SK-N-SH (cell line): ENCODE measurements at regions not wholly inside any gene's neighbourhood (a gene's known extent, or its start where the extent isn't known, plus 50 kb on each side); places are given as distances from the start of the nearest gene placed in this dataset.

ENCODE experiments used
- CTCF ChIA-PET: fragments of 300-600, 350-600 bp; formaldehyde crosslinking; extraction: SDS; loops from one replicate; lab custom pipeline; 2021; lab: Yijun Ruan, JAX
- POLR2A ChIA-PET: fragments of 350-600 bp; sonication (Branson Sonifier 250); formaldehyde crosslinking; extraction: SDS; loops from one replicate; lab custom pipeline; 2020; ENCODE audit warnings: antibody characterized with exemption, inconsistent platforms; lab: Yijun Ruan, JAX
- DNase-seq: peaks from one replicate; pipeline ENCODE4 v3.0.0; 2012
- H2AFZ ChIP-seq: fragments of 200-600 bp; sonication (generic); 2 replicates; pipeline ENCODE4 v1.8.1; 2016; ENCODE audit warnings: antibody characterized with exemption, mild to moderate bottlenecking, low read depth
- H3F3A ChIP-seq: fragments of 200-600 bp; sonication (generic); replicated peaks from 2 replicates; pipeline ENCODE3; 2016; ENCODE audit warnings: antibody characterized with exemption, mild to moderate bottlenecking; ENCODE audit not compliant: insufficient read depth
- H3K27ac ChIP-seq, 2 experiments: fragments of 200-500 bp in 1 of 2; fragments of 200-600 bp in 1 of 2; sonication (Bioruptor generic) in 1 of 2; sonication (generic), shearing (Covaris generic) in 1 of 2; 2 replicates each; pipeline versions ENCODE4 v1.5.1 to v1.6.1; 2014 to 2016; ENCODE audit warnings: low read depth in 2 of 2, inconsistent platforms in 1 of 2, low read length in 1 of 2, mild to moderate bottlenecking in 1 of 2, mixed read lengths in 1 of 2
- H3K27me3 ChIP-seq: fragments of 200-600 bp; sonication (generic), shearing (Covaris generic); 2 replicates; pipeline ENCODE4 v1.6.1; 2016; ENCODE audit warnings: mixed run types; ENCODE audit not compliant: insufficient read depth
- H3K36me3 ChIP-seq, 2 experiments: fragments of 200-500 bp in 1 of 2; fragments of 200-600 bp in 1 of 2; sonication (Bioruptor generic) in 1 of 2; sonication (generic) in 1 of 2; replicated peaks in 1 of 2; 2 replicates each; pipeline versions ENCODE3 to v1.5.1; 2014 to 2016; ENCODE audit warnings: low read length in 1 of 2, mild to moderate bottlenecking in 1 of 2; ENCODE audit not compliant: insufficient read depth in 2 of 2, control insufficient read depth in 1 of 2
- H3K4me1 ChIP-seq, 2 experiments: fragments of 200-500 bp in 1 of 2; fragments of 200-600 bp in 1 of 2; sonication (Bioruptor generic) in 1 of 2; sonication (generic), shearing (Covaris generic) in 1 of 2; 2 replicates each; pipeline versions ENCODE4 v1.5.1 to v1.6.1; 2014 to 2016; ENCODE audit warnings: low read depth in 1 of 2, low read length in 1 of 2, mixed run types in 1 of 2; ENCODE audit not compliant: insufficient read depth in 2 of 2, control insufficient read depth in 1 of 2
- H3K4me2 ChIP-seq: fragments of 200-600 bp; sonication (generic), shearing (Covaris generic); 2 replicates; pipeline ENCODE4 v1.6.1; 2017; ENCODE audit warnings: mixed run types
- H3K4me3 ChIP-seq, 2 experiments: fragments of 200-500 bp in 1 of 2; fragments of 200-600 bp in 1 of 2; sonication (Bioruptor generic) in 1 of 2; sonication (generic), shearing (Covaris generic) in 1 of 2; 2 replicates each; pipeline versions ENCODE4 v1.5.1 to v1.8.1; 2014 to 2016; ENCODE audit warnings: low read depth in 2 of 2, inconsistent platforms in 1 of 2, low read length in 1 of 2, mild to moderate bottlenecking in 1 of 2, mixed read lengths in 1 of 2, moderate library complexity in 1 of 2
- H3K79me2 ChIP-seq: fragments of 200-600 bp; sonication (generic); 2 replicates; pipeline ENCODE4 v1.8.1; 2017; ENCODE audit warnings: mild to moderate bottlenecking; ENCODE audit not compliant: insufficient read depth
- H3K9ac ChIP-seq: fragments of 200-600 bp; sonication (generic); 2 replicates; pipeline ENCODE4 v1.6.1; 2017; ENCODE audit warnings: mixed run types
- H3K9me2 ChIP-seq: fragments of 200-600 bp; sonication (generic); 2 replicates; pipeline ENCODE4 v1.6.1; 2017; ENCODE audit warnings: mixed run types
- H3K9me3 ChIP-seq: fragments of 200-600 bp; sonication (generic); 2 replicates; pipeline ENCODE4 v1.6.1; 2017; ENCODE audit warnings: mixed run types, mild to moderate bottlenecking, moderate library complexity
- H4K20me1 ChIP-seq: fragments of 200-600 bp; sonication (generic); 2 replicates; pipeline ENCODE4 v1.6.1; 2017; ENCODE audit warnings: mild to moderate bottlenecking, mixed run types; ENCODE audit not compliant: insufficient read depth
- CHD2 ChIP-seq: fragments of 150-350 bp; IDR thresholded peaks from 2 replicates; pipeline ENCODE4 v1.6.1; 2018; ENCODE audit warnings: low read length; ENCODE audit not compliant: partially characterized antibody
- ELF1 ChIP-seq: IDR thresholded peaks from 2 replicates; pipeline ENCODE4 v1.4.0; 2012
- EP300 ChIP-seq, 2 experiments: IDR thresholded peaks; 2 replicates each; pipeline versions ENCODE4 v1.4.0 to v1.6.1; 2012; ENCODE audit warnings: borderline replicate concordance in 1 of 2, low read depth in 1 of 2, low read length in 1 of 2
- EZH2phosphoT487 ChIP-seq: fragments of 200-600 bp; sonication (generic); IDR thresholded peaks from 2 replicates; pipeline ENCODE4 v1.6.1; 2017; ENCODE audit warnings: low read depth, mixed run types, mild to moderate bottlenecking, antibody characterized with exemption, moderate library complexity, borderline replicate concordance
- FOXM1 ChIP-seq: IDR thresholded peaks from 2 replicates; pipeline ENCODE4 v1.4.0; 2012; ENCODE audit warnings: low read depth, mild to moderate bottlenecking
- GABPA ChIP-seq: IDR thresholded peaks from 2 replicates; pipeline ENCODE4 v1.4.0; 2012; ENCODE audit warnings: low read depth, mild to moderate bottlenecking
- GATA2 ChIP-seq: sonication (generic); formaldehyde crosslinking; IDR thresholded peaks from 2 replicates; pipeline ENCODE4 v1.5.0; 2020; ENCODE audit warnings: mild to moderate bottlenecking, missing genetic modification reagents
- JUND ChIP-seq: IDR thresholded peaks from 2 replicates; pipeline ENCODE4 v1.4.0; 2012
- MAX ChIP-seq: IDR thresholded peaks from 2 replicates; pipeline ENCODE4 v1.4.0; 2012; ENCODE audit warnings: low read depth
- MXI1 ChIP-seq: IDR thresholded peaks from 2 replicates; pipeline ENCODE4 v1.6.1; 2012; ENCODE audit warnings: mild to moderate bottlenecking, low read depth, low read length, improper control_type of control experiment
- NRF1 ChIP-seq: IDR thresholded peaks from 2 replicates; pipeline ENCODE4 v1.6.1; 2012; ENCODE audit warnings: low read depth, mild to moderate bottlenecking, low read length
- PBX3 ChIP-seq: IDR thresholded peaks from 2 replicates; pipeline ENCODE4; 2012
- RAD21 ChIP-seq: IDR thresholded peaks from 2 replicates; pipeline ENCODE4 v1.6.1; 2012; ENCODE audit warnings: mild to moderate bottlenecking, low read length
- REST ChIP-seq: IDR thresholded peaks from 2 replicates; pipeline ENCODE4 v1.6.1; 2012; ENCODE audit warnings: mild to moderate bottlenecking, low read depth, low read length, moderate library complexity
- RFX5 ChIP-seq: IDR thresholded peaks from 2 replicates; pipeline ENCODE4 v1.6.1; 2012; ENCODE audit warnings: mild to moderate bottlenecking, improper control_type of control experiment, low read length
- SMC3 ChIP-seq: IDR thresholded peaks from 2 replicates; pipeline ENCODE4 v1.6.1; 2012; ENCODE audit warnings: low read depth, low read length, improper control_type of control experiment
- TEAD4 ChIP-seq: IDR thresholded peaks from 2 replicates; pipeline ENCODE4 v1.4.0; 2012; ENCODE audit warnings: mild to moderate bottlenecking, borderline replicate concordance; ENCODE audit not compliant: insufficient read depth
- USF1 ChIP-seq: IDR thresholded peaks from 2 replicates; pipeline ENCODE4 v1.4.0; 2012; ENCODE audit warnings: low read depth, borderline replicate concordance
- WGBS: methylation state at CpG from one replicate; pipeline ENCODE4 v1.1.6; 2017; ENCODE audit warnings: low lambda C conversion rate; 5-methylcytosine and 5-hydroxymethylcytosine counted together

GRCh38 chr15:70479785-70480184, 283.6 kb downstream of the UACA start:
- Histone ChIP-seq H2AFZ (no peak overlapping the region), H3K9me3 (no peaks in the 10 kb centered on the region), H3K4me2 (no peak overlapping the region)
- CTCF ChIA-PET: interaction anchor here (1.5 to 4.7 kb wide), 2 partner anchors 9 kb away, joined by 4 to 25 read pairs; no protein-coding TSS in a partner anchor
- DNase-seq: no peak
- TF ChIP-seq FOXM1 (no peak), TEAD4 (no peak), EP300 (IDR thresholded peaks at IDR 0.05; ENCODE audit: borderline replicate concordance in 1 of 2, low read depth in 1 of 2, low read length in 1 of 2) (no peak), REST (no peak), GATA2 (CRISPR knock-in tag) (no peak), EZH2phosphoT487 (no peak), MXI1 (no peak), SMC3 (no peak), USF1 (no peak), RFX5 (no peak), JUND (no peak), GABPA (no peak), NRF1 (no peak), RAD21 (no peak), CHD2 (no peak), ELF1 (no peak), PBX3 (no peak), MAX (no peak)
- TF ChIP-seq, all 33 proteins: peak for 0
- Histone ChIP-seq H3K4me3 (no peak overlapping the region), H3K79me2 (no peaks in the 10 kb centered on the region), H3K27me3 (no peaks in the 10 kb centered on the region), H3K9ac (no peak overlapping the region), H4K20me1 (no peaks in the 10 kb centered on the region), H3K36me3 (no peaks in the 10 kb centered on the region), H3K27ac (no peak overlapping the region), H3K4me1 (peaks cover 10 to 16% of the 10 kb centered on the region in 2 experiments; a peak in 3 of 4 replicates), H3F3A (peaks cover 2% of the 10 kb centered on the region), H3K9me2 (no peaks in the 10 kb centered on the region)
- POLR2A ChIA-PET: no interaction called here
- WGBS: 94% methylated on average over 10 of the region's 12 CpGs
